Neural progenitor cell (in vitro differentiated cells): ENCODE measurements at regions not wholly inside any gene's neighbourhood (a gene's known extent, or its start where the extent isn't known, plus 50 kb on each side); places are given as distances from the start of the nearest gene placed in this dataset.

Source experiments
- DNase-seq: peaks from one replicate; pipeline ENCODE4 v3.0.0-alpha.2; 2016; ENCODE audit warnings: low spot score
- H2AFZ ChIP-seq: fragments of 200-600 bp; sonication (generic); replicated peaks from 2 replicates; pipeline ENCODE4 v1.6.1; 2016; ENCODE audit warnings: antibody characterized with exemption
- H3F3A ChIP-seq: fragments of 200-600 bp; sonication (generic); 2 replicates; pipeline ENCODE4 v1.6.1; 2016; ENCODE audit warnings: antibody characterized with exemption, low read depth
- H3K27ac ChIP-seq: fragments of 200-600 bp; sonication (generic); 2 replicates; pipeline ENCODE4 v1.5.1; 2016; ENCODE audit warnings: mild to moderate bottlenecking
- H3K27me3 ChIP-seq: fragments of 200-600 bp; sonication (generic); 2 replicates; pipeline ENCODE4 v1.6.1; 2016; ENCODE audit warnings: mild to moderate bottlenecking, moderate library complexity
- H3K36me3 ChIP-seq: fragments of 200-600 bp; sonication (generic); 2 replicates; pipeline ENCODE4 v1.5.1; 2016
- H3K4me1 ChIP-seq: fragments of 200-600 bp; sonication (generic); 2 replicates; pipeline ENCODE4 v1.6.1; 2016; ENCODE audit warnings: mixed run types
- H3K4me2 ChIP-seq: fragments of 200-600 bp; sonication (generic); 2 replicates; pipeline ENCODE4 v1.6.1; 2016
- H3K4me3 ChIP-seq: fragments of 200-600 bp; sonication (generic); 2 replicates; pipeline ENCODE4 v1.5.1; 2016
- H3K79me2 ChIP-seq: fragments of 200-600 bp; sonication (generic); 2 replicates; pipeline ENCODE4 v1.6.1; 2016; ENCODE audit warnings: low read depth
- H3K9ac ChIP-seq: fragments of 200-600 bp; sonication (generic); 2 replicates; pipeline ENCODE4 v1.6.1; 2016
- H3K9me3 ChIP-seq: fragments of 200-600 bp; sonication (generic); 2 replicates; pipeline ENCODE4 v1.5.1; 2016; ENCODE audit warnings: low read depth
- H4K20me1 ChIP-seq: fragments of 200-600 bp; sonication (generic); 2 replicates; pipeline ENCODE4 v1.6.1; 2016; ENCODE audit warnings: low read depth
- H3K27ac Mint-ChIP-seq: 3 replicates; pipeline ENCODE4 v1.8.0; 2021; ENCODE audit warnings: mixed read lengths
- H3K27me3 Mint-ChIP-seq: 2 replicates; pipeline ENCODE4 v1.8.0; 2022; ENCODE audit warnings: low read depth, mild to moderate bottlenecking, inconsistent platforms, moderate library complexity, mixed read lengths; ENCODE audit not compliant: insufficient read depth
- H3K36me3 Mint-ChIP-seq: 3 replicates; pipeline ENCODE4 v1.8.0; 2021; ENCODE audit warnings: mixed read lengths
- H3K4me1 Mint-ChIP-seq: 3 replicates; pipeline ENCODE4 v1.8.0; 2021; ENCODE audit warnings: mixed read lengths
- H3K4me3 Mint-ChIP-seq: 3 replicates; pipeline ENCODE4 v1.8.0; 2021; ENCODE audit warnings: mild to moderate bottlenecking, moderate library complexity, mixed read lengths
- H3K9me3 Mint-ChIP-seq: 3 replicates; pipeline ENCODE4 v1.8.0; 2020; ENCODE audit warnings: mixed read lengths
- CTCF ChIP-seq: fragments of 200-600 bp; sonication (generic); IDR thresholded peaks from 2 replicates; pipeline ENCODE4 v1.5.1; 2017; ENCODE audit warnings: antibody characterized with exemption, mild to moderate bottlenecking
- EZH2 ChIP-seq: fragments of 200-600 bp; sonication (generic); IDR thresholded peaks from 2 replicates; pipeline ENCODE4 v1.6.1; 2017; ENCODE audit warnings: antibody characterized with exemption, mild to moderate bottlenecking, moderate library complexity
- EZH2phosphoT487 ChIP-seq: fragments of 200-600 bp; sonication (generic); IDR thresholded peaks from 2 replicates; pipeline ENCODE4 v1.6.1; 2017; ENCODE audit warnings: antibody characterized with exemption

- H3K36me3 Mint-ChIP-seq: no peaks in the 10 kb centered on the region
- no peaks in the 10 kb centered on the region for H4K20me1 ChIP-seq
- peaks cover 6% of the 10 kb centered on the region for H3K27me3 Mint-ChIP-seq
- H3K27ac ChIP-seq: no peak overlapping the region
- H3K4me3 Mint-ChIP-seq: no peak overlapping the region
- H3F3A ChIP-seq: no peaks in the 10 kb centered on the region
- H3K9ac ChIP-seq: no peak overlapping the region
- no peak overlapping the region for H3K4me3 ChIP-seq
- no peaks in the 10 kb centered on the region for H3K79me2 ChIP-seq
- no peaks in the 10 kb centered on the region for H3K36me3 ChIP-seq
- H3K9me3 Mint-ChIP-seq: peaks cover 17% of the 10 kb centered on the region
- H3K9me3 ChIP-seq: no peaks in the 10 kb centered on the region
- H3K4me1 ChIP-seq: peaks cover 14% of the 10 kb centered on the region
- no peak for DNase-seq
- no peak overlapping the region for H2AFZ ChIP-seq
- H3K27me3 ChIP-seq: no peaks in the 10 kb centered on the region
- H3K4me1 Mint-ChIP-seq: peaks cover 31% of the 10 kb centered on the region
- no peak overlapping the region for H3K4me2 ChIP-seq
- peak overlapping the region; percentile 23 for H3K27ac Mint-ChIP-seq
- no peak for TF ChIP-seq EZH2phosphoT487
- no peak for TF ChIP-seq CTCF
- no peak for TF ChIP-seq EZH2
Observed at GRCh38 chr2:16125614-16126516, 185.5 kb downstream of the MYCN start.

GRCh38 chr2:16124881-16125613, 184.7 kb downstream of the MYCN start:
- peaks cover 17% of the 10 kb centered on the region for H3K9me3 Mint-ChIP-seq
- H3K27ac Mint-ChIP-seq: peak overlapping the region; percentile 8
- H3K27ac ChIP-seq: no peak overlapping the region

More at GRCh38 chr2:16124881-16125613, 184.7 kb downstream of the MYCN start:
- Histone ChIP-seq H3K36me3 (no peaks in the 10 kb centered on the region), H3K27me3 (no peaks in the 10 kb centered on the region), H3K4me2 (no peak overlapping the region), H3K4me1 (peaks cover 11% of the 10 kb centered on the region), H3K79me2 (no peaks in the 10 kb centered on the region), H3F3A (no peaks in the 10 kb centered on the region), H3K9me3 (no peaks in the 10 kb centered on the region), H3K4me3 (no peak overlapping the region), H2AFZ (no peak overlapping the region), H4K20me1 (no peaks in the 10 kb centered on the region), H3K9ac (no peak overlapping the region)
- Mint-ChIP-seq H3K4me1 (peaks cover 30% of the 10 kb centered on the region), H3K4me3 (no peak overlapping the region), H3K27me3 (peaks cover 6% of the 10 kb centered on the region), H3K36me3 (no peaks in the 10 kb centered on the region)
- TF ChIP-seq CTCF (no peak), EZH2 (no peak), EZH2phosphoT487 (no peak)
- no peak for DNase-seq
